Activated B cell treated with CpG ODN at 0.5 μM for 24 hours (primary cell): ENCODE measurements at regions not wholly inside any gene's neighbourhood (a gene's known extent, or its start where the extent isn't known, plus 50 kb on each side); places are given as distances from the start of the nearest gene placed in this dataset.

Source experiments
- ATAC-seq: fragments of 200-7000 bp; cut with Tn5 transposase; one replicate; pipeline ENCODE4 v1.10.0; 2021; ENCODE audit warnings: low read depth, mild to moderate bottlenecking, moderate library complexity
- CTCF ChIA-PET: fragments of 350-600 bp; sonication (Branson Sonifier 250); formaldehyde crosslinking; loops from one replicate; lab custom pipeline; 2021; ENCODE audit warnings: antibody characterized with exemption; lab: Charles Lee
- POLR2A ChIA-PET: fragments of 350-600 bp; sonication (Branson Sonifier 250); formaldehyde crosslinking; loops from one replicate; lab custom pipeline; 2021; ENCODE audit warnings: antibody characterized with exemption; lab: Charles Lee
- DNase-seq: peaks from one replicate; pipeline ENCODE4 v3.0.0; 2022
- H3K27ac Mint-ChIP-seq: one replicate; pipeline ENCODE4 v1.8.0; 2020; ENCODE audit warnings: mixed read lengths
- H3K27me3 Mint-ChIP-seq: one replicate; pipeline ENCODE4 v1.8.0; 2021; ENCODE audit warnings: mixed read lengths
- H3K36me3 Mint-ChIP-seq: one replicate; pipeline ENCODE4 v1.8.0; 2021; ENCODE audit warnings: low read depth, mixed read lengths
- H3K4me1 Mint-ChIP-seq: one replicate; pipeline ENCODE4 v1.8.0; 2021; ENCODE audit warnings: mixed read lengths
- H3K4me3 Mint-ChIP-seq: one replicate; pipeline ENCODE4 v1.8.0; 2020; ENCODE audit warnings: mild to moderate bottlenecking, mixed read lengths
- H3K9me3 Mint-ChIP-seq: one replicate; pipeline ENCODE4 v1.8.0; 2020; ENCODE audit warnings: mixed read lengths
- intact Hi-C: fragments of 100-400 bp; cut with micrococcal nuclease; formaldehyde crosslinking; loops from one replicate; pipeline ENCODE4 v1.15.1; 2024
- TF ChIP-seq, protein P1 (sequence below): fragments of 200-600 bp; IDR thresholded peaks from one replicate; pipeline ENCODE4 v1.8.0; 2022; ENCODE audit warnings: antibody characterized with exemption, mild to moderate bottlenecking

DNA sequence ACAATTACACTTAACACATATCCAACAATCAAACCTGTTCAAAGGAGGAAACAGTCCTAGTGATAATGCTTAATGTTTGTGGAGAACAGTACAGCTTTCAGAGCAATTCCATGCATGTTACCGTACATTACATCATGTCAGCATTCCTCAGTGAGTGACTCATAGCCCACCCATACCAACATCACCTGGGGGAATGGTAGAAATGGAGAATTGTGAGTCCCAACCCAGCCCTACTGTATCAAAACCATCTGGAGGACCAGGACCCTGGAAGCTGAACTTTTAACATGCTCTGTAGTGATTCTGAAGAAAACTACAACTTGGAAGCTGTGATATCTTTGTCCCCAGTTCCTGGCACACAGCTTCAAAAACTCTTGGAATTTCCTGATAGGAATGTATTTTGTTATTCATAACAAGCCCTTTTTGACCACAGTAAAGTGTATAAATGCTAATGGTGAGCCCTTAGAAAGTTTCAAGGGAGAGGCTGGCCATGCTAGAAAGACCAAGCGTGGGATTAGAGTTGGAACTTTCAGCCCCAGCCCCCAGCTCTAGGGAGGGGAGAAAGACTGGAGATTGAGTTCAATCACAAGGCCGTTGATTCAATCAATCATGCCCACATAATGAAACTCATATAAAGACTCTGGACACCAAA is 301.1 kb downstream of the BUD13 start:
- peaks cover 5% of the 10 kb centered on the region for H3K27me3 Mint-ChIP-seq
- no peak overlapping the region for H3K4me3 Mint-ChIP-seq
- no peaks in the 10 kb centered on the region for H3K9me3 Mint-ChIP-seq
- TF ChIP-seq, protein P1, sequence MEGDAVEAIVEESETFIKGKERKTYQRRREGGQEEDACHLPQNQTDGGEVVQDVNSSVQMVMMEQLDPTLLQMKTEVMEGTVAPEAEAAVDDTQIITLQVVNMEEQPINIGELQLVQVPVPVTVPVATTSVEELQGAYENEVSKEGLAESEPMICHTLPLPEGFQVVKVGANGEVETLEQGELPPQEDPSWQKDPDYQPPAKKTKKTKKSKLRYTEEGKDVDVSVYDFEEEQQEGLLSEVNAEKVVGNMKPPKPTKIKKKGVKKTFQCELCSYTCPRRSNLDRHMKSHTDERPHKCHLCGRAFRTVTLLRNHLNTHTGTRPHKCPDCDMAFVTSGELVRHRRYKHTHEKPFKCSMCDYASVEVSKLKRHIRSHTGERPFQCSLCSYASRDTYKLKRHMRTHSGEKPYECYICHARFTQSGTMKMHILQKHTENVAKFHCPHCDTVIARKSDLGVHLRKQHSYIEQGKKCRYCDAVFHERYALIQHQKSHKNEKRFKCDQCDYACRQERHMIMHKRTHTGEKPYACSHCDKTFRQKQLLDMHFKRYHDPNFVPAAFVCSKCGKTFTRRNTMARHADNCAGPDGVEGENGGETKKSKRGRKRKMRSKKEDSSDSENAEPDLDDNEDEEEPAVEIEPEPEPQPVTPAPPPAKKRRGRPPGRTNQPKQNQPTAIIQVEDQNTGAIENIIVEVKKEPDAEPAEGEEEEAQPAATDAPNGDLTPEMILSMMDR = no peak
- H3K27ac Mint-ChIP-seq = no peak overlapping the region
- H3K36me3 Mint-ChIP-seq = no peaks in the 10 kb centered on the region
- intact Hi-C loops = no loop called here
- ATAC-seq = no peak
- ChIA-PET POLR2A (no interaction called here), CTCF (no interaction called here)
- DNase-seq = no peak
- no peaks in the 10 kb centered on the region for H3K4me1 Mint-ChIP-seq

DNA sequence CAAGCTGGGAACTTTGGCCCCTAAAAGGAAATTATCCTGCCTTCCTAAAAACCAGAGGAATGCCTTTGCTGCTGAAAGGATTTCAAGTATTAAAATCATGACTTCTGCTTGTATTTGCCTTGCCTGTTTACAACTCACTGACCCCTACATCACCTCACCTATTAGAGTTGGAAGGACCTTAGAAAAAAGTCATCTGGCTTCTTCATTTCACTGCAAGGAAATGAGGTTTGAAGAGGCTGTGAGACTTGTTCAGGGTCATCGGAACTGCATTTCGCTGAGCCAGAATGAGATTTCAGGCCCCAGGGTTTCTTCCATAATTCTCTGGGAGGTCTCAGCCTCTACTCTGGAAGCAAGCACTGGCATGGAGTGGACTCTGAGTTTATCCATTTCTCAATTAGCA is 304.1 kb downstream of the BUD13 start:
- ATAC-seq = no peak
- CTCF ChIA-PET = no interaction called here
- Mint-ChIP-seq H3K36me3 (no peaks in the 10 kb centered on the region), H3K4me3 (no peak overlapping the region), H3K27ac (no peak overlapping the region), H3K27me3 (peaks cover 9% of the 10 kb centered on the region), H3K9me3 (no peaks in the 10 kb centered on the region), H3K4me1 (no peaks in the 10 kb centered on the region)
- TF ChIP-seq, protein P1 = no peak
- POLR2A ChIA-PET = no interaction called here
- intact Hi-C loops = no loop called here
- DNase-seq = no peak

DNA sequence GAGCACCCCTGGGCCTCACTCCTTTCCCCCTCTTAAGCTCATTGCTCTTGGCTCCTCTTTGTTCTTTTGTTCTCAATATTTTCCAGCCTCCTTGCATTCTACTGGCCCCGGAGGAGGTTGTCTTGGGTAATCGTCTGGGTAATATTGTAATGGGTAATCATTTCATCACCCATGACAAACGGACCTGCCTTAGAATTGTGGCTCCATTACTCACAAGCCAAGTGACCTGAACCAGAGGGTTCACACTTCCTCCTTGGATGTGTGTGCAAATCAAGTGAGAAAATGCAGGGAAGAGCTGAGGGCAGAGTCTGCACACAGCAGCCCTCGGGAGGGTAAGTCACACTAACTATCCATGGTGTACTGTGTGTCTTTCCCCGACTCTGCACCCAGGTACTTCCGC is 305.0 kb downstream of the BUD13 start:
- no peak overlapping the region for H3K4me3 Mint-ChIP-seq
- no peaks in the 10 kb centered on the region for H3K36me3 Mint-ChIP-seq
- intact Hi-C loops = no loop called here
- peaks cover 9% of the 10 kb centered on the region for H3K27me3 Mint-ChIP-seq
- DNase-seq (no peak), ATAC-seq (no peak)
- no peaks in the 10 kb centered on the region for H3K4me1 Mint-ChIP-seq
- TF ChIP-seq, protein P1 = no peak
- H3K9me3 Mint-ChIP-seq = no peaks in the 10 kb centered on the region
- ChIA-PET POLR2A (no interaction called here), CTCF (no interaction called here)
- no peak overlapping the region for H3K27ac Mint-ChIP-seq

DNA sequence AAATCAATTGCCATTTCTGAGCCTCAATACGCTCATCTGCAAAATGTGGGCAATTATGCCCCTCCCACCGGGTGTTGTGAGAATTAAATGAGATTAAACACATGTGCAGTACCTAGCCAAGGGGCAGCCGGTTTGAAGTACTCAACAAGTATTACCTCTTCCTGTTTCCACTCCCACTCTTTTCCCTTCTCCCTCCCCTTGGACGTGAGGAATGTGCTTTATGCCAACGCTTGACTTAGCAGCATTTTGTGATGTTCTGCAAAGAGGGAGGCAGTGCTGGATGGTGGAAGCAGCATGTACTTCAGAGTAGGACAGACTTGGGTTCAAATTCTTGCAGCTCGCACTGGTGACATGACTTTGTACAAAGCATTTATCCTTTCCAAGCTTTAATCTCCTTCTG is 306.0 kb downstream of the BUD13 start:
- CTCF ChIA-PET = no interaction called here
- H3K27ac Mint-ChIP-seq = no peak overlapping the region
- no peak overlapping the region for H3K4me3 Mint-ChIP-seq
- H3K9me3 Mint-ChIP-seq = no peaks in the 10 kb centered on the region
- TF ChIP-seq, protein P1 = no peak
- DNase-seq (no peak), ATAC-seq (no peak)
- H3K4me1 Mint-ChIP-seq = no peaks in the 10 kb centered on the region
- POLR2A ChIA-PET = no interaction called here
- H3K27me3 Mint-ChIP-seq = peaks cover 7% of the 10 kb centered on the region
- intact Hi-C loops = no loop called here
- H3K36me3 Mint-ChIP-seq = no peaks in the 10 kb centered on the region

DNA sequence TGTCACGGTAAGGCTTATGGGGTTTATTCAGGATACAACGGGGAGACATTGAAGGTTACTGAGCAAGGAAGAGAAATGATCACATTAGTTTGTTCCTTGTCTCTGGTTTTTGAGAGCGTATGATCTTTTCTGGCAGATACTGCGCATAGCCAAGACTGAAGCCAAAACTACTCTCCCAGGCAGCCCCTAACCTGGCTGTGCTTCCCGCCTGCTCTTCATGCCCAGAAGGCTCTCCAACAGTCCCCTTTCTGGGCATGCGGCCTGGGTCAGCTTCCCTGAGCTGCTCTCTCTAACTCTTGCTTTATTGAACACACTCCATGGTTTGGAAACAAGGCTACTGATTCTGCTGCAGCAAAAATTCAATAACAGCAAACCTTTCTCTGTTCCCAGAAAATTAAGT is 306.6 kb downstream of the BUD13 start:
- intact Hi-C loops = no loop called here
- ATAC-seq (no peak), DNase-seq (no peak)
- no peak overlapping the region for H3K4me3 Mint-ChIP-seq
- TF ChIP-seq, protein P1 = no peak
- peaks cover 7% of the 10 kb centered on the region for H3K27me3 Mint-ChIP-seq
- no peaks in the 10 kb centered on the region for H3K4me1 Mint-ChIP-seq
- no peaks in the 10 kb centered on the region for H3K9me3 Mint-ChIP-seq
- POLR2A ChIA-PET = no interaction called here
- H3K36me3 Mint-ChIP-seq = no peaks in the 10 kb centered on the region
- no peak overlapping the region for H3K27ac Mint-ChIP-seq
- CTCF ChIA-PET = no interaction called here
